ENCODE measurements at regions not wholly inside any gene's neighbourhood (a gene's known extent, or its start where the extent isn't known, plus 50 kb on each side); places are given as distances from the start of the nearest gene placed in this dataset.
"Not testable (repeated sequence)": the region's sequence is repeated elsewhere in the genome, so short reads cannot be mapped to it uniquely, and the experiment has no call there.

- not testable (repeated sequence) for DNase-seq
Observed at GRCh38 chr1:184184614-184185013, 133.1 kb downstream of the TSEN15 start.

DNA sequence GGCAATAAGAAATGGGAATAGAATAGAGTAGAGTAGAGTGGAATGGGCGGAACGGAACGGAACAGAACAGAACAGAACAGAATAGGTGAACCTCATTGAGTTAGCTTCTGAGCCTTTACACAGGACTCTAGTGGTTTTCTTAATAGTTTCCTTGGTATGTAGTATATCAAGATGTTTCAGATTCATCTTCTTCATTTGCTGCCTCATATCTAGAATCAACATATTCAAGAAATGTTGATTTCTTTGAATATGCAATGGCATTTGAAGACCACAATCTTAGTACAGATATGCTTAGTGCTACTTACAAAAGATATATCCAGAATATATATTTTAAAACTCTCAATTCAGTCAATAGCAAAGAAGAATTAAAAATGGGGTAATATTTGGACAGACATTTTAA, 133.8 kb downstream of the TSEN15 start:
- DNase-seq, result no peak

- no peak for DNase-seq
Observed at GRCh38 chr1:184186167-184186566, 134.6 kb downstream of the TSEN15 start.

DNA sequence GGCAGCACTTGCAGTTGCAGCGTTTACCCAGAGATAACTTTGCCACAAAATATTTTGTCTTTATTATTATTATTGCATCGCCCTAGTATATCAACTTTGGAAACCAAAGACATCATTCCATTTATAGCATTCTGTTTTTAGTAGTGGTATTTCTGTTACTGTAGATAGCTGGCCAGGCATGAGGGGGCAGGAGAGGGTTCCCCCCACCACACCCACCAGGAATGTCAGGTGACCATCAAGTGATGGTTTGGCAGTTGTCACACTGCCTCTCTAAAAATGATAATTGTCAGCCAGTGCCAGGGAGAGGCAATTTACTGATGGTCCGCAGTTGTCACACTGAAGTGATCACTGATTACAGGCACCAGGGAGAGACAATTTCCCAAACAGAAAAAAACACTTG, 135.6 kb downstream of the TSEN15 start:
- no peak for DNase-seq

- DNase-seq, result no peak
Observed at GRCh38 chr1:184188037-184188436, 136.5 kb downstream of the TSEN15 start.

DNA sequence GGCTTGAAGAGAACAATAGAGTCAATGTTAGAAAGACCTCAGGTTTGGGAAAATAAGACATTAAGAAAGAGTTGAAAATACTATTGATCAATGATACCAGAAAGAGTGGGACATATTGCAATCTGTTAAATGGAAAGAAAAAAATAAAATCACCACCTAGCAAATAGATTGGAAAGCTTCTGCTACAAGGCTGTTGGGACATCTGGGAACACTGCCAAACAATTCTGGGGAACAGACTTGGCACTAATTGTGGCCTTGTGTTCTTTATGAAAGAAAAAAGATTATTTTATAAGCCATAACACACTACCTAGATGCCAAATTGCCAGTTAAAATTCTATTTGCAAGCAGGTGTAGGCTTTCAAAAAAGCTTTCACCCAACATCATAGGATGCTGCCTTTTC, 137.8 kb downstream of the TSEN15 start:
- no peak for DNase-seq

GRCh38 chr1:184190616-184191015, 139.1 kb downstream of the TSEN15 start:
- DNase-seq, result no peak

DNA sequence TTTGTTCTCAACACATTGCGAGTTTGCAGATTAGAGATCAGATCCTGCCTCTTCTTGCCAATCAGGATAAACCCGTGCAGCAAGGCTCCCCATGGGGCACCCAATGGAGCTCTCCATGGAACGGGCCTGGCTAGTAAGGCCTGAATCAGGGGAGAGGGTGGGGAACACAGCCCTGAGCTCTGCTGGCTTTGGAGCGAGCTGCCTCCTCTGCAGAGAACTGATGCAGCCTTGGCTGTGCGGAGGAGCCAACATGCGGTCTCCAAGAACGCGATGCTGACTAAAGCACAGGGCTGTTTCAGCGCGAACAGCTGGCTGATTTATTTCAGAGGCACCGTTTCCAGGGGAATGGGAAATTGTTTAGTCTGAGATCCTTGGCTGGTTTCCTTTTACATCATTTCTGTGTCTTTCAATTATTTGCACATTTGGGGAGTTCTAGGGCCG, 139.7 kb downstream of the TSEN15 start:
- no peak for DNase-seq

DNA sequence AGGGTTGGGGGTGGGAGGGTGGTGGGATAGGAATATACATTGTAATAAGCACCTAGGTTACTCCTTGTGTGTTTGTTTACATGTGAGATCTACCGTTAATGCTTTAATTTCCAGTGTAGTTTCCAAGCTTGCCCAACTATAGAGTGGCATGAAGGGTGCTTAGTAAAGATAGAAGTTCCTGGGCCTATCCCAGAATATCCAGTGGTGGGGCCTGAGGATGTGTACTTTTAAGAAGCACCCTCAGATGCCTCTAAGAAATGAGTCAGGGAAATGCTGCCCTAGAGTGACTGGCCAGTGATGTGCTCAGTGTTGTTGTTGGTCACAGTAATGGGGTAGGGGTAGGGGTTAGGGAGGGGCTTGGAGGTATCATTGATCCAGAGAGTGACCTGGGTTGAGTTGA, 141.3 kb downstream of the TSEN15 start:
- no peak for DNase-seq

DNA sequence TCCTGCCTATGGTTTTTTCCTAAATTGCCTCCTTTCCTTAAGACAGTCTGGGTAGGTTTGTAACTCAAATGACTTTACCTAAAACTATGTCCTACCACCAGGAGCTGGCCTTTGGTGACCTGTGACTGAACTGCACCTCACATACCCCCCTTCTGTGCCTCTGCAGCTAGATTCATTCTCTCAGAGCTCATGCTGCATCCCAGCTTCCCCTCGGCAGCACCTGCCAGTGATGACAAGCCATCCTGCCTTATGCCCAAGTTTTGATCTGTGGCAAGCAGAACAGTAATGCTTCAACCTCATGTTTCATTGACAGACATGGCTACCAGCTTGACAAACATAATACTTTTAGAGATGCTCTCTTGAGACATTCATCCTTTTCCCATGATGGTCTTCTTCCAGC, 141.9 kb downstream of the TSEN15 start:
- DNase-seq, result no peak

DNA sequence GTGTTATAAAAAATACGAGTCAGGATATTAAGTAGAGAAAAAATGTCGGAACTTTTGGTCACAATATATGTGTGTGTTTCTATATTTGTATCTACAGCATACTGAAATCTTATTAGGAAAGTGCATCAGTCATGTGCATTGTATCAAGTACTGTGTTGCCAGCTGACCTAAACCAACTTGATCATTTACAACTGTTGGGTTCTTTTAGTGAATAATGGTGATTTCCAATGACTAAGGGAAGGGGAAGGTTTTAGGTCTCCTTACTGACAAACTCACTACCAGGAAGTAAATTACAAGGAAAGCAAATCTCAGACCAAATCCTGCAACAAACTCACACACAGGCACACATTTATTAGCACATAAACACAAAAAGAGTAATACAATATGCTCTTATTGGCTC, 142.7 kb downstream of the TSEN15 start:
- no peak for DNase-seq

GRCh38 chr1:184195722-184196121, 144.2 kb downstream of the TSEN15 start:
- DNase-seq, result not testable (repeated sequence)

- DNase-seq, result no peak
Observed at GRCh38 chr1:184197831-184198230, 146.3 kb downstream of the TSEN15 start.

- DNase-seq, result no peak
Observed at GRCh38 chr1:184199036-184199435, 147.5 kb downstream of the TSEN15 start.

- no peak for DNase-seq
Observed at GRCh38 chr1:184199438-184200085, 148.0 kb downstream of the TSEN15 start.

GRCh38 chr1:184208622-184209021, 157.1 kb downstream of the TSEN15 start:
- DNase-seq, result no peak

DNA sequence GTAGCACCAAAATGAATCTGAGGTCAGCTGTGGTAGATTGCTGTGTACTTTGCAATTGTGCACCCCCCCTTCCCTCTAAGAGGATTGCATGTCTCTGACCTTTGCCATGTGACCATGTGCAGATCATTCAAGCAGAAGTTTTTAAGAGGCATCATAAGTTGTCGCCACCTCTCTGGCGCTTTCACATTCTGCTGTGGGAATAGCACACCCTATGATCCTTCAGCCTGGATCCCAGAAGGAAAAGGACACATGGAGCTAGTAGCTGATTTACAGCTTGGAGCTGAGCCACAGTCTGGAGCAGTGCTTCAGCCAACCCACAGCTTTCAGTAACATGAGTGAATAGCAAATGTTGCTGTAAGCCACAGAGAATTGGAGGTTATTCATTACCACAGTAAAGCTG, 158.5 kb downstream of the TSEN15 start:
- no peak for DNase-seq

- DNase-seq, result no peak
Observed at GRCh38 chr1:184210862-184211261, 159.3 kb downstream of the TSEN15 start.

DNA sequence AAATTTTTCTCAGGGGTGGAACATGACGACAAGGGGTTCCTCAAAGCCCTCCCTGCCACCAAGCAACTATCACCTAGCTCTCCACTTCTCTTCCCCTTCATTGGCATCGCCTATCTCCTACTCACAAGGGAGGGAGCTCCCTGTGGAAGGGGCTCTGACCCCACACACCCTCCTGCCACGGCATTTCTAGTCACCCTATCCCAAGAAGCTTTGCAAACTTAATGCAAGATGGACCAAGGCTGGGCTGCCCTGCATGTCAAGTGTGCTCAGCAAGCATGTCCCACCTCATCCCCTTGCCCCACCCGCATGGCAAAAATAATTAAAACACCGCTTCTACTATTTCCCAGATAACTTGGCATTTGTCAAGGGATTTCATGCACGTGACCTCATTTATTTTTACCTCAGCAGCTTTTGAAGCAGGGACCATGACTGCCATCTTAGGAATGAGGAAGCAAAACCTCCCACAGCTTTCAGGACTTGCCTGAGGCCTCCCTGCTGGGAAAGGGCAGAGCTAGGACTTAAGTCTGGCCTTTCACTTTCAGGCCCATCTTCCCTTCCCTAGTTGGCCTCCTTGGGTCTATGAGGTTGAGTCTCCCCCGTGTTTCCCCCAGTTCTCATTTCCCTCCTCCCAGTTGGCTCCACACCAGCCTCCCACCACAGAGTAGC, 161.3 kb downstream of the TSEN15 start:
- peak; percentile 55 for DNase-seq

- no peak for DNase-seq
Observed at GRCh38 chr1:184214128-184214527, 162.6 kb downstream of the TSEN15 start.

DNA sequence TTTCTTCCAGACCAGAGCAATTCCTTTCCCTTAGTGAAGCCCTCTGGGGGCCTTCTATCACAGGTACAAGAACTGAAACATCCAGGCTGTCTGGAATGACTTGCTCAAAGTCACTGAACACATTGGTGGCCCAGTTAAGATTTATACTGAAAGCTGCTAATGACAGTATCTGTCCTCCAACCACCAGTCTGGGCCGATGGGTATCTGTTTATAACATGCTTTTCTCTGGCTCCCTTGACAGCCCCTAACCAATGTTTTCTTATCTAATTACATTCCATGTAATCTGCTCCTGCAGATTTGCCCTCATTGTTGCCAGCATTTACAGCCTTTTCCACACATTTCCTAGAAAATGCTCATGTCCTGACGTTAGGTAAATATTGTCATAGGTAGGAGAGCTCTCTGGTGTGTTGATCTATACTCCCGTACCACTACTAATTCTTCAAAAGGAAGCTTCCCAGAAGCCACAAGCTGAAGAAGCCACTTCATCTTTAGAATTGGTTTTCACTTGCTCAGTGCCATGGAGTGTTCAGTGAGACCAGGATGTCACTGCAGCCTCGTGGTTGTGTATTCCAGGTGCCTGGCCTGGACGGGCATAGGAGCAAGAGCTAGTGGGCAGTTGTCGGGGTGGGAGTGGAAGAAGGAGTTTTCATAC, 163.9 kb downstream of the TSEN15 start:
- DNase-seq, result no peak

DNA sequence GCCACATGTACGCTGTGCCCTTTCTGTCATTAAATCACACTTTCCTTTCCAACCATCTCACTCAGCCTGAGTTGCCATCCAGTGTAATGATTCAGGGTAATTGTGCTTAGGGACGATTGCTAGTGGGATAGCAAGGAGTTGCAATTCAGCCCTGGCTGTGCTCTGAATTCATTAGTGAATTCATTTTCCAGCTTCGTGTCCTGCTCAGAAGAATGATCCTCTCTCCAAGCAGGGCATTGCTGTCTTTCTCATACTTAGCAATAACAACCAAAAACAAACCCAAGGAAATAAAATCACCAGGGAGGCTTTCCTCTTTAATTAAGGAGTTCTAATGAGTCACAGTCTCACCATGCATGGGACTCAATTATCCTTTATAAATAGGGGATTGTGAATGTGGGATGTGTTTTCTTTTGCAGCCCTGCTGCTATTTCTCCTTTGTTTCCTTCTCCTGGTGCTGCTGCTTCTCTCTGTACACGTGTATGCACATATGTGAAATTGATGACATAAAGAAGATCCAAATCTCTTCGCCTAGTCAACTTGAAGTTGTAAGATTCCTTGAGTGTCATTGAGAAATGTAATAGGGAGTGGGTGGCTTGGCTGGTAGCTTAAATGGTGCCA, 167.0 kb downstream of the TSEN15 start:
- no peak for DNase-seq

DNA sequence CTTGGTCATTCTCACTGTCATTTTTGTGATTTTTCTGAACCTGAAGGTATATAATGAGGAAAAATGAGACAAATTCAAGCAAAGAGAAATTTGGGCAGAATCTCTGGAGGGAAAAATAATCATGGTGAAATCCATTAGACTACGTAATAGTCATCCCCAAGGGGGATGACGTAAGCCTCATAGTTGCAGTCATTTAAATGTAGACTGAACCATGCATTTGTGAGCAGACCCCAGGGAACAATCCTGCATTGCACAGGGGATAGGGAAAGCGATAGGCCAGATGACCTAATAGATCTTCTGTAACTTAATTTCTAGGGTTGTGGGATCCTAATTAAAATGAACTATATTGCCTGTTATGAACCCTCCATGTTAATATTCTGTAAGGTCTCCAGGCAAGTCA, 167.4 kb upstream of the C1orf21 start:
- no peak for DNase-seq

- DNase-seq, result no peak
Observed at GRCh38 chr1:184219883-184220282, 166.9 kb upstream of the C1orf21 start.
